ENCODE measurements at regions not wholly inside any gene's neighbourhood (a gene's known extent, or its start where the extent isn't known, plus 50 kb on each side); places are given as distances from the start of the nearest gene placed in this dataset.

GRCh38 chr9:11003836-11004235 is 391.0 kb upstream of the PTPRD start:
- Histone ChIP-seq H2BK15ac (ENCODE audit: low read depth, low read length) (no peak overlapping the region), H3K79me1 (ENCODE audit: low read depth in 1 of 2, low read length in 2 of 2) (no peaks in the 10 kb centered on the region), H3K4me3 (ENCODE audit: insufficient read depth, low read depth, low read length) (no peak overlapping the region), H4K8ac (ENCODE audit: low read depth in 2 of 2, low read length in 2 of 2) (no peak overlapping the region), H3K56ac (ENCODE audit: extremely low read depth, insufficient read depth, low read length) (no peak overlapping the region), H2BK5ac (ENCODE audit: low read depth, low read length, poor library complexity, severe bottlenecking) (no peak overlapping the region), H4K5ac (ENCODE audit: low read depth, low read length) (no peak overlapping the region), H3K9me3 (ENCODE audit: control insufficient read depth, insufficient read depth, low read length) (no peaks in the 10 kb centered on the region), H3K27me3 (ENCODE audit: control insufficient read depth, insufficient read depth, low read length) (no peaks in the 10 kb centered on the region), H2AFZ (replicated peaks; ENCODE audit: low read length, poor library complexity) (no peak overlapping the region), H3K4ac (ENCODE audit: low read depth, low read length) (no peak overlapping the region), H4K20me1 (ENCODE audit: insufficient read depth, low read length) (no peaks in the 10 kb centered on the region), H3K4me1 (ENCODE audit: control insufficient read depth, insufficient read depth, low read length) (no peaks in the 10 kb centered on the region), H2BK20ac (ENCODE audit: low read depth, low read length) (no peak overlapping the region), H2AK9ac (replicated peaks; ENCODE audit: low read depth, low read length, poor library complexity) (no peak overlapping the region), H3K4me2 (ENCODE audit: low read depth, low read length) (no peak overlapping the region), H3K23ac (ENCODE audit: low read depth, low read length) (no peak overlapping the region), H4K91ac (ENCODE audit: insufficient read depth, low read depth, low read length) (no peak overlapping the region), H3K27ac (ENCODE audit: insufficient read depth, low read length) (no peak overlapping the region), H3K18ac (ENCODE audit: low read depth, low read length) (no peak overlapping the region), H3K14ac (replicated peaks; ENCODE audit: low read depth, low read length) (no peak overlapping the region), H2BK120ac (ENCODE audit: low read depth, low read length) (no peak overlapping the region), H3K36me3 (ENCODE audit: control insufficient read depth, insufficient read depth, low read length) (no peaks in the 10 kb centered on the region), H3K9me1 (ENCODE audit: insufficient read depth, low read length) (no peaks in the 10 kb centered on the region), H2AK5ac (ENCODE audit: low read depth, low read length) (no peak overlapping the region), H3K9ac (ENCODE audit: low read depth, low read length) (no peak overlapping the region)
- dilution Hi-C loops (cut with HindIII; ENCODE audit: low sequenced_read_pairs, unreplicated experiment) (no loop called here), in situ Hi-C loops (cut with MboI; ENCODE audit: low sequenced_read_pairs) (no loop called here), intact Hi-C loops (cut with micrococcal nuclease) (no loop called here)
- POLR2A ChIA-PET (ENCODE audit: unreplicated experiment): no interaction called here
- TF ChIP-seq CEBPB (IDR thresholded peaks at IDR 0.05; ENCODE audit: low read depth, low read length): no peak
- no peak for TF ChIP-seq POLR2A (IDR thresholded peaks at IDR 0.05; ENCODE audit: low read depth, low read length)
- TF ChIP-seq MAFK (IDR thresholded peaks at IDR 0.05; ENCODE audit: low read depth, low read length): no peak
- TF ChIP-seq RFX5 (IDR thresholded peaks at IDR 0.05; ENCODE audit: low read depth, low read length): no peak
- TF ChIP-seq, protein P1, sequence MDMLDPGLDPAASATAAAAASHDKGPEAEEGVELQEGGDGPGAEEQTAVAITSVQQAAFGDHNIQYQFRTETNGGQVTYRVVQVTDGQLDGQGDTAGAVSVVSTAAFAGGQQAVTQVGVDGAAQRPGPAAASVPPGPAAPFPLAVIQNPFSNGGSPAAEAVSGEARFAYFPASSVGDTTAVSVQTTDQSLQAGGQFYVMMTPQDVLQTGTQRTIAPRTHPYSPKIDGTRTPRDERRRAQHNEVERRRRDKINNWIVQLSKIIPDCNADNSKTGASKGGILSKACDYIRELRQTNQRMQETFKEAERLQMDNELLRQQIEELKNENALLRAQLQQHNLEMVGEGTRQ (IDR thresholded peaks at IDR 0.05; ENCODE audit: low read depth, low read length): no peak
- TF ChIP-seq RCOR1 (IDR thresholded peaks at IDR 0.05; ENCODE audit: insufficient replicate concordance, low read length): no peak
- no peak for TF ChIP-seq MXI1 (IDR thresholded peaks at IDR 0.05; ENCODE audit: borderline replicate concordance, low read depth, low read length)
- no peak for TF ChIP-seq CTCF (conservative IDR thresholded peaks at IDR 0.05; ENCODE audit: low read depth, low read length)
- TF ChIP-seq FOS (IDR thresholded peaks at IDR 0.05; ENCODE audit: low read depth, low read length): no peak
- no peak for TF ChIP-seq ELK1 (IDR thresholded peaks at IDR 0.05; ENCODE audit: borderline replicate concordance, low read depth, low read length)
- no peak for TF ChIP-seq MAZ (IDR thresholded peaks at IDR 0.05; ENCODE audit: borderline replicate concordance, low read depth, low read length)
- no peak for TF ChIP-seq SMC3 (IDR thresholded peaks at IDR 0.05; ENCODE audit: low read depth, low read length)
- TF ChIP-seq BHLHE40 (IDR thresholded peaks at IDR 0.05; ENCODE audit: low read depth, low read length): no peak
- no peak for TF ChIP-seq RAD21 (IDR thresholded peaks at IDR 0.05; ENCODE audit: low read length)
- no peak for TF ChIP-seq NFE2L2 (IDR thresholded peaks at IDR 0.05; ENCODE audit: low read depth, low read length)
- TF ChIP-seq CHD1 (IDR thresholded peaks at IDR 0.05; ENCODE audit: low read depth, low read length): no peak
- WGBS, 2 experiments (ENCODE audit: extremely low coverage in 2 of 2, insufficient read length in 1 of 2): 40% methylated on average over 1 of the region's 4 CpGs; no CpG with 5 or more reads in 1 of the 2 experiments
- CTCF ChIA-PET: no interaction called here
- no TSS peak for BruUV-seq (replicated peaks)
- DNase-seq (no peak), ATAC-seq (ENCODE audit: low read depth) (no peak)

Measured in IMR-90 (cell line).